HG03354 (cell line): ENCODE measurements at regions not wholly inside any gene's neighbourhood (a gene's known extent, or its start where the extent isn't known, plus 50 kb on each side); places are given as distances from the start of the nearest gene placed in this dataset.
"Not testable (repeated sequence)": the region's sequence is repeated elsewhere in the genome, so short reads cannot be mapped to it uniquely, and the experiment has no call there.

ENCODE experiments used
- ATAC-seq: cut with Tn5 transposase; IDR thresholded peaks from one replicate; pipeline ENCODE4 v1.9.1; 2021; ENCODE audit warnings: mild to moderate bottlenecking; ENCODE audit not compliant: unreplicated experiment, poor library complexity, severe bottlenecking

- ATAC-seq, result no peak
Observed at GRCh38 chr14:53764846-53765245, 191.8 kb downstream of the BMP4 start.

DNA sequence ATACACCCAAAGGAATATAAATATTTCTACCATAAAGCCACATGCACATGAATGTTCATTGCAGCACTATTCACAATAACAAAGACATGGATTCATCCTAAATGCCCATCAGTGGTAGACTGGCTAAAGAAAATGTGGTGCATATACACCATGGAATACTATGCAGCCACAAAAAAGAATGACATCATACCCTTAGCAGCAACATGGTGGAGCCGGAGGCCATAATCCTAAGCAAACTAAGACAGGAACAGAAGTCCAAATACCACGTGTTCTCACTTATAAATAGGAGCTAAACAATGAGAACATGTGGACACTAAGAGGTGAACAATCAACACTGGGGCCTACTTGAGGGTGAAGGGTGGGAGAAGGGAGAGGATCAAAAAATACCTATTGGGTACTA lies 198.5 kb downstream of the BMP4 start:
- no peak for ATAC-seq

DNA sequence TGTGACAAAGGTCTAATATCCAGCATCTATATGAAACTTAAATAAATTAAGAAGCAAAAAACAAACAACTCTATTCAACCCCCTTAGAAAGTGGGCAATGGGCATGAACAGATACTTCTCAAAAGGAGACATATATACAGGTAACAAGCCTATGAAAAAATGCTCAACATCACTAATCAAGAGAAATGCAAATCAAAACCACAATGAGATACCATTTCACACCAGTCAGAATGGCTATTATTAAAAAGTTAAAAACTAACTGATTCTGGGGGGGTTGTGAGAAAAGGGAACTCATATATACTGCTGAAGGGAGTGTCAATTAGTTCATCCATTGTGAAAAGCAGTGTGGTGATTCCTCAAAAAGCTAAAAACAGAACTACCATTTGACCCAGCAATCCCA lies 198.9 kb downstream of the BMP4 start:
- ATAC-seq, result peak; percentile 70

GRCh38 chr14:53751650-53752049 lies 205.0 kb downstream of the BMP4 start:
- no peak for ATAC-seq

- ATAC-seq, result peak; percentile 76
Observed at GRCh38 chr14:53748691-53749090, 207.9 kb downstream of the BMP4 start.

DNA sequence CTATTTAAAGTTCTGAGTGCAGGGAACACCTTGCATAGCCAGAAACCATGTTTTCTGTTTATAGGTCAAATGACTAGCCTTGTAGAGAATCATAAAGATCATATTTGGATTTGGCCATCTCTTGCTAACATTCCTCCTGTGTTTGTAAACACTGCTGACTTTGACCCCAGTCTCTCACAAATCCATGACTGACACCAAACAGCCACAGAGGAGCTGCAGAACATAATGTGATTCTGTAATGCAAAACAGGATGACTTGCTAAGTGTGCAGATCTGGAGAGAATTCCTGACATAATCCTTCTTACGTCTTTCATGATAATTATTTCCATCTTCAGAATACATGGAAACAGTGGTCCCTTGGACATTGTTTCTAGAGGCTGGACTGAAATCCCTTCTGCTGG lies 211.8 kb downstream of the BMP4 start:
- ATAC-seq, result no peak

DNA sequence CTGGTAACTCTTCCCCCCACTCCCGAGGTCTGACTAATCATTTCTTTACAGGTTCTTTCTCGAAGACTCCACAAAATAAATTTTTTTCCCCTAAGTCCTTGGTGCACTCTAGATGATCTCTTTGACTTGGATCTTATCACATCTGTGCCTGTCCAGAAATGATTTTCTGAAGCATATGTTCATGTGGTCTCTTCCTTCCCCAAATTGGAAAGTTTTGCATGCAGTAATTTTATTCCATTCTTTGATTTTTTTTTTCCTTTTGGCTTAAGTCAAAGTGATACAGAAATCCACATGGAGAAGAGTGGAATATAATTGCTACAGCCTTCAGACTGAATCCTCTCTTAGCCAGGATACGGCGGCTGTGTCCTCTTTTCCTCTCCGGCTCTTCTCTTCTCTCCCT lies 213.3 kb downstream of the BMP4 start:
- no peak for ATAC-seq

DNA sequence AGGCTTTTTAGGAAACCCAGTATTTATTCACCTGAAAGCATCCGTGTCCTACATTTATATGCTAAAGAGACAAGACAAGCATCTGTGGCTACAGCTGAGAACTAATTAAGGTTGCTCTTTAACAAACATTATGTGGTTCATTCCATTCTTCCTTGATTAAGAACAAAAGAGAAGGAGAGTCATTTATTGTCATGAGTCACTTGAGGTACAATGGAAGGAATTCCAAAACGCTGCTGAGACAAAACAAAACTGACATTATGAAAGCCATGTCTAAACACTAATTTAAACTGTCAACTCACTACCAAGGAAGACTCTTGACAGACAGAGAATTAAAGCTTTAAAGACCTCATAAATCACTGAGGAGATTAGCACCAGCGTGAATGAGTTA lies 214.4 kb downstream of the BMP4 start:
- ATAC-seq, result no peak

GRCh38 chr14:53741479-53742232 lies 215.0 kb downstream of the BMP4 start:
- no peak for ATAC-seq

- no peak for ATAC-seq
Observed at GRCh38 chr14:53740570-53740969, 216.1 kb downstream of the BMP4 start.

GRCh38 chr14:53735916-53736315 lies 220.7 kb downstream of the BMP4 start:
- no peak for ATAC-seq

DNA sequence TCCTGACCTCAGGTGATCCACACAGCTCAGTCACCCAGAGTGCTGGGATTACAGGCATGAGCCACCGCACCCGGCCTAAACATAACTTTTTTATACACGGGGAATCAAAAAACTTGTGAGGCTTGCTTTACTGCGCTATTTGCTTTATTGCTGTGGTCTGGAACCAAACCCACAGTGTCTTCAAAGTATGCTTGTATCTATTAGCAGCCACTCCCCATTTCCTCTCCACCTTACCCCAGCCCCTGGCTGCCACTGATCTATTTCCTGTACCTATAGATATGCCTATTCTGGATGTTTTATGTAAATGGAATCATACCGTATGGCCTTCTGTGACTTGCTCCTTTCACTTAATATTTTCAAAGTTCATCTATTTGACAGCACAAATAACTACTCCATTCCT lies 233.4 kb downstream of the BMP4 start:
- ATAC-seq, result no peak

DNA sequence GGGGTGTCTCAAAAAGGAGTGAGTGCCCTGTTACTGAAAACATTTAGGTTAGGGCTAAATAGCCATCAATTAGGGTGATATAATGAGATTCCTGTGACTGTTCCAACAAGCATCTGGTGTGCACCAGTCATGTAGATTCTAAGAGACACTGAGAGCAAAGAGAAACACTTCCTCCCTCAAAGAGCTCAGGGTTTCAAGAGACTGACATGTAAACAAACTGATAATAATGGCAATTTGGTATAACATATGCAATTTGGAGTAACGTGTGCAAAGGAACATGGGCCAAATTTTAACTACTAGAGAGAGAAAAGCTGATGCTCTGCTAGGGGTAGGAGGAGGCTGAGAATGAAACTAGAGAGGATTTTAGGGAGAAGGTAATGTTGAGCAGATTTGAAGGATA lies 237.1 kb downstream of the BMP4 start:
- ATAC-seq, result no peak

GRCh38 chr14:53716578-53716977 lies 240.0 kb downstream of the BMP4 start:
- ATAC-seq, result no peak

DNA sequence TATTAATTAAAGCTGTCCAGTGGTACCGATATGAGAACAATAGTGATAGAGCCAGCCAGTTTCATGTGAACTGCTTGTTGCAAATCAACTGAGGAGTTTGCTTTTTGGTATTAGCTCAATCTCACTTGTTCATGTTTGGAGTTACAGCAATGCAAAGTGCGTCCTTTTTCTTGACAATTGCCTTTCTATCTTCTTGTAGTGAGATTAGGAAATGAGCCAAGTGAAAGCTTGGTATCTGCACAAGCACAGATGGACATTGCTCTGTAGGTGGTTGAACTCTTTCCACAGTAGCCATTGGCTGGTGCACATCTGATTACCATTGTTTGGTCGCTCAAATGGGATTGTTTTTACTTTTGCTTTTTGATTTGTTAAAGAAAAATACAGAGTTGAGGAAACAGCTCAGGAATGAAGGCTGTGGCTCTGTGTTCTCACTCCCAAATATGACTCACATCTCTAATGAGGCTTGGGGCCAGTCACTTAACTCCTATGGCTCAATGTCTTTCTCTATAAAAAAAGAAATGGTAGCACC lies 241.4 kb downstream of the BMP4 start:
- ATAC-seq, result no peak

- ATAC-seq, result no peak
Observed at GRCh38 chr14:53714495-53715192, 242.0 kb downstream of the BMP4 start.

GRCh38 chr14:53712901-53713300 lies 243.7 kb downstream of the BMP4 start:
- not testable (repeated sequence) for ATAC-seq

- ATAC-seq, result no peak
Observed at GRCh38 chr14:53711205-53711604, 245.4 kb downstream of the BMP4 start.

DNA sequence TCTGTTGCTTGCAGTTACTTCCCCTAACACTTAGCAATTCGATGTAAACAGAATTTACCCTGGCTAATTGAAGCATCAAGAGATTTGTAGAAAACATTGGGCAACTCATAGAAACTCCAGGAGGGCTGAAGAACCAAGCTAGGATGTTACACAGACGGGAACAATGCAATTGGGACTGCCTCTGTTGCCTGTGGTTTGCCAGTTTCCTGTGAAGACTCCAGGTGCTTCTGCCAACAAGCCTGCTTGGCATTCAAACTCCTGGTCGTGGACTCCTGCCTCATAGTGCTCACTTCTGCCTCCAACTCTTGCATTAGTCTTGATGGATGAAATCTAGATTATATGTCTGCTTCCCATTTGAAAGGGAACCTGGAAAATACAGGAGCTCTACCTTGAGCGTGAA lies 246.0 kb downstream of the BMP4 start:
- ATAC-seq, result no peak

DNA sequence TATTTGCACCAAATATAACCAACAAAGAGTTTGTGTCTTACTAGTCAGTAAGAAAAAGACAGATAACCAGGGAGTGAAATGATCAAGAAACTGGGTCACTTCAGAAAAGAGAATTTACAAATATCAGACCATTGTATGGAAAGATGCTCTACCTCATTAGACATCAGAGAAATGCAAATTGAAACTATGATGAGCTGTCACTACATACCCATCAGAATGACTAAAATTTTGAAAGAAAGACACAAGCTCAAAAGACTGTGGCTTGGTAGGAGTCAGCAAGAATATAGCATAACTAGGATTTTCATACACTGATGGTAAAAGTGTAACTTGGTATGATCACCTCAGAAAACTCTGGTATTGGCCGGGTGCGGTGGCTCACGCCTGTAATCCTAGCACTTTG lies 247.2 kb downstream of the BMP4 start:
- ATAC-seq, result no peak

DNA sequence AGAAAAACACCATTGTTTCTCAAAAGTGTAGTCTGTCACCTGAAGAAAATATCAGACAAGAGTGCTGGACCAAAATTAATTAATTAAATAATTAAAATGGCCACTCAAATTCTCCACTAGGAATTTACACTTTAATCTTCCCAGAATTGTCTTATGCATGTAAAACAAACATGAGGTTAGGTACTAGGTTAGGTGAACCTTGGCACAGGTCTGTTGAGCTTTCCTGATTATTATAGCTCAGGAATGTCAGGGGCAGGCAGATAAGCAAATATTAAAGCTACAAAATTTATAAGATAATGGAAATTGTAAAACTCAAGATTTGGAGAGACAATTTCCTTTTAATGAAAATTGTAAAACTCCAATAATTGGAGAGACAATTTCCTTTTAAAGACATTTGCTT lies 253.2 kb downstream of the BMP4 start:
- no peak for ATAC-seq
